HCT116 (cell line): ENCODE measurements at regions not wholly inside any gene's neighbourhood (a gene's known extent, or its start where the extent isn't known, plus 50 kb on each side); places are given as distances from the start of the nearest gene placed in this dataset.

ENCODE experiments used
- ATAC-seq: fragments of 200-7000 bp; cut with Tn5 transposase; 2 replicates; pipeline ENCODE4 v1.9.1; 2020; ENCODE audit warnings: mild to moderate bottlenecking, moderate library complexity
- BruUV-seq: library from RNA; stranded (reverse); fragments of 400-500 nt; replicated peaks from 2 replicates; lab custom pipeline; 2021; lab: Mats Ljungman, UMichigan
- CTCF ChIA-PET: fragments of 300-600 bp; sonication (Branson Sonifier 250); formaldehyde crosslinking; loops from one replicate; lab custom pipeline; 2021; ENCODE audit warnings: antibody characterized with exemption; lab: Charles Lee
- POLR2A ChIA-PET: fragments of 300-600, 350-600 bp; sonication (Branson Sonifier 250); formaldehyde crosslinking; loops from one replicate; lab custom pipeline; 2021; ENCODE audit warnings: antibody characterized with exemption; lab: Charles Lee
- RAD21 ChIA-PET, 2 experiments: fragments of 300-600 bp; sonication (Branson Sonifier 250); formaldehyde crosslinking; loops; one replicate each; lab custom pipeline; 2023; ENCODE audit warnings: low total read pairs in 2 of 2; ENCODE audit not compliant: uncharacterized antibody in 2 of 2, unreplicated experiment in 2 of 2, low non-redundant PET in 1 of 2; lab: Charles Lee
- DNase-seq: peaks from one replicate; pipeline ENCODE4 v3.0.0-alpha.2; 2010; ENCODE audit warnings: low read depth, low spot score
- H2AFZ ChIP-seq: fragments of 200-600 bp; shearing (Covaris generic), sonication (generic); 2 replicates; pipeline ENCODE4 v1.6.1; 2017; ENCODE audit warnings: low read depth, mixed run types, mixed read lengths, antibody characterized with exemption, low read length; ENCODE audit not compliant: poor library complexity, severe bottlenecking
- H3K27ac ChIP-seq: 2 replicates; pipeline ENCODE4 v1.5.1; 2012; ENCODE audit warnings: low read depth, low read length
- H3K27me3 ChIP-seq: fragments of 200-600 bp; sonication (generic); 2 replicates; pipeline ENCODE4 v1.6.1; 2016; ENCODE audit warnings: mixed run types, low read length, mixed read lengths; ENCODE audit not compliant: insufficient read depth
- H3K36me3 ChIP-seq, 2 experiments: fragments of 200-500 bp in 1 of 2; fragments of 200-600 bp in 1 of 2; sonication (Bioruptor generic) in 1 of 2; sonication (generic) in 1 of 2; 2 replicates each; pipeline versions ENCODE4 v1.5.1 to v1.6.1; 2014 to 2016; ENCODE audit warnings: low read length in 2 of 2, inconsistent platforms in 1 of 2, mixed read lengths in 1 of 2, mixed run types in 1 of 2; ENCODE audit not compliant: insufficient read depth in 2 of 2, control insufficient read depth in 1 of 2
- H3K4me1 ChIP-seq, 2 experiments: fragments of 200-600 bp in 1 of 2; sonication (generic) in 1 of 2; 2 replicates each; pipeline versions ENCODE4 v1.5.1 to v1.6.1; 2012 to 2017; ENCODE audit warnings: low read length in 2 of 2, inconsistent platforms in 1 of 2, mild to moderate bottlenecking in 1 of 2, mixed read lengths in 1 of 2, mixed run types in 1 of 2, moderate library complexity in 1 of 2; ENCODE audit not compliant: insufficient read depth in 2 of 2, control insufficient read depth in 1 of 2
- H3K4me2 ChIP-seq: fragments of 200-600 bp; sonication (generic); 2 replicates; pipeline ENCODE4 v1.6.1; 2017; ENCODE audit warnings: mixed run types, low read length, mixed read lengths
- H3K4me3 ChIP-seq, 2 experiments: fragments of 200-600 bp in 1 of 2; sonication (generic) in 1 of 2; replicated peaks in 1 of 2; 2 replicates each; pipeline ENCODE4 v1.5.1; 2011 to 2016; ENCODE audit warnings: low read length in 2 of 2, control low read depth in 1 of 2, low read depth in 1 of 2, mild to moderate bottlenecking in 1 of 2, mixed read lengths in 1 of 2, mixed run types in 1 of 2
- H3K79me2 ChIP-seq: fragments of 200-600 bp; sonication (generic); 2 replicates; pipeline ENCODE4 v1.6.1; 2017; ENCODE audit warnings: mild to moderate bottlenecking, mixed run types, low read length, moderate library complexity, mixed read lengths; ENCODE audit not compliant: insufficient read depth
- H3K9ac ChIP-seq: fragments of 200-600 bp; sonication (generic); 2 replicates; pipeline ENCODE4 v1.6.1; 2016; ENCODE audit warnings: low read length, mixed read lengths
- H3K9me2 ChIP-seq: fragments of 200-600 bp; sonication (generic), shearing (Covaris generic); 2 replicates; pipeline ENCODE4 v1.6.1; 2017; ENCODE audit warnings: mixed run types, mild to moderate bottlenecking, moderate library complexity; ENCODE audit not compliant: insufficient read depth
- H3K9me3 ChIP-seq, 2 experiments: fragments of 200-500 bp in 1 of 2; fragments of 200-600 bp in 1 of 2; sonication (Bioruptor generic) in 1 of 2; sonication (generic) in 1 of 2; 2 replicates each; pipeline ENCODE4 v1.6.1; 2014 to 2017; ENCODE audit warnings: low read length in 2 of 2, mixed read lengths in 2 of 2, inconsistent platforms in 1 of 2, low read depth in 1 of 2, mild to moderate bottlenecking in 1 of 2, mixed run types in 1 of 2, moderate library complexity in 1 of 2; ENCODE audit not compliant: control insufficient read depth in 1 of 2, insufficient read depth in 1 of 2
- H4K20me1 ChIP-seq: fragments of 200-600 bp; sonication (generic), shearing (Covaris generic); 2 replicates; pipeline ENCODE4 v1.6.1; 2017; ENCODE audit warnings: mixed run types, mild to moderate bottlenecking, moderate library complexity; ENCODE audit not compliant: insufficient read depth
- CBX3 ChIP-seq: IDR thresholded peaks from 2 replicates; pipeline ENCODE4 v1.6.1; 2012; ENCODE audit warnings: low read depth
- EGR1 ChIP-seq: IDR thresholded peaks from 2 replicates; pipeline ENCODE4 v1.6.1; 2012; ENCODE audit warnings: low read depth
- ELF1 ChIP-seq: IDR thresholded peaks from 2 replicates; pipeline ENCODE4 v1.6.1; 2012; ENCODE audit warnings: low read depth, borderline replicate concordance
- EZH2 ChIP-seq: fragments of 200-600 bp; sonication (generic); IDR thresholded peaks from 2 replicates; pipeline ENCODE4 v1.6.1; 2017; ENCODE audit warnings: antibody characterized with exemption, mixed run types
- EZH2phosphoT487 ChIP-seq: fragments of 200-600 bp; IDR thresholded peaks from 2 replicates; pipeline ENCODE4 v1.6.1; 2018; ENCODE audit warnings: antibody characterized with exemption, borderline replicate concordance
- FOSL1 ChIP-seq: IDR thresholded peaks from 2 replicates; pipeline ENCODE4 v1.6.1; 2012; ENCODE audit warnings: low read depth
- JUND ChIP-seq: IDR thresholded peaks from 2 replicates; pipeline ENCODE4 v1.6.1; 2012
- POLR2A ChIP-seq: IDR thresholded peaks from 2 replicates; pipeline ENCODE4 v1.7.0; 2011; ENCODE audit warnings: borderline replicate concordance; ENCODE audit not compliant: insufficient read depth, insufficient read length; ENCODE audit errors: extremely low read depth
- POLR2AphosphoS5 ChIP-seq: IDR thresholded peaks from 2 replicates; pipeline ENCODE4 v1.6.1; 2011; ENCODE audit warnings: mild to moderate bottlenecking, low read depth, low read length, moderate library complexity
- RAD21 ChIP-seq: IDR thresholded peaks from 2 replicates; pipeline ENCODE4 v1.6.1; 2012; ENCODE audit warnings: low read depth, mild to moderate bottlenecking
- SIN3A ChIP-seq: IDR thresholded peaks from 2 replicates; pipeline ENCODE4 v1.6.1; 2012; ENCODE audit warnings: low read depth
- SP1 ChIP-seq: IDR thresholded peaks from 2 replicates; pipeline ENCODE4 v1.6.1; 2012; ENCODE audit warnings: low read depth
- SRF ChIP-seq: IDR thresholded peaks from 2 replicates; pipeline ENCODE4 v1.6.1; 2012; ENCODE audit warnings: low read depth
- ZNF274 ChIP-seq: fragments of 200-500 bp; sonication (Bioruptor generic); IDR thresholded peaks from 2 replicates; pipeline ENCODE4 v1.6.1; 2014; ENCODE audit warnings: mild to moderate bottlenecking, low read depth, low read length, inconsistent platforms
- intact Hi-C: fragments of 100-400 bp; cut with micrococcal nuclease; formaldehyde crosslinking; loops from 2 replicates; pipeline ENCODE4 v1.10.0; 2022
- TF ChIP-seq, protein P1 (sequence below): IDR thresholded peaks from 2 replicates; pipeline ENCODE4 v1.6.1; 2012
- TF ChIP-seq, protein P2 (sequence below): IDR thresholded peaks from 2 replicates; pipeline ENCODE4 v1.6.1; 2012
- TF ChIP-seq, protein P3 (sequence below): IDR thresholded peaks from 2 replicates; pipeline ENCODE4 v1.6.1; 2012; ENCODE audit warnings: low read depth
- TF ChIP-seq, protein P4 (sequence below), 3 experiments: fragments of 200-600 bp in 1 of 3; sonication (generic) in 1 of 3; IDR thresholded peaks in 2 of 3; conservative IDR thresholded peaks in 1 of 3; 2 replicates each; pipeline ENCODE4 v1.5.1; 2012 to 2017; ENCODE audit warnings: low read depth in 2 of 3, low read length in 2 of 3, antibody characterized with exemption in 1 of 3, borderline replicate concordance in 1 of 3, control low read depth in 1 of 3, mild to moderate bottlenecking in 1 of 3, mixed read lengths in 1 of 3, mixed run types in 1 of 3, moderate library complexity in 1 of 3; ENCODE audit not compliant: insufficient read depth in 1 of 3

DNA sequence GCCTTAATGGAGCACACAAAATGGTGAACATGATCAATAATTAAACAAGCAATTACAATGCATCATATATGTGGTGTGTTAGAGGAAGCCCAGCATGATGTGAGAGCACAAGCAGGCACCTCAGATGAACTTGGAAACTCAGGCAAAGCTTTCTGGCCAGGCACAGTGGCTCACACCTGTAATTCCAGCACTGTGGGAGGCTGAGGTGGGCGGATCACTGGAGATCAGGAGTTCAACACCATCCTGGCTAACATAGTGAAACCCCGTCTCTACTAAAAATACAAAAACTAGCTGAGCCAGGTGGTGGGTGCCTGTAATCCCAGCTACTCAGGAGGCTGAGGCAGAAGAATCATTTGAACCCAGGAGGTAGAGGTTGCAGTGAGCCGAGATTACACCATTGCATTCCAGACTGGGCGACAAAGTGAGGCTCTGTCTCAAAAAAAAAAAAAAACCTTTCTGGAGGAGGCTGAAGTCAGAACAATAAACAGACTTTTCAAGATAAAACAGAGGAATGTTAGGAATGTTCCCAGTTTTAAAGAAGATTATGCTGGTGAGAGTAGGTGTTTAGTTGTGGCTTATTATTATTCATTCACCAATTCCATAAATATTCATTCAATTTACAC, 159.4 kb downstream of the CEMIP2 start:
- Histone ChIP-seq H3K9me3 (no peaks in the 10 kb centered on the region), H3K4me1 (no peaks in the 10 kb centered on the region), H3K4me2 (no peak overlapping the region), H3K9me2 (no peaks in the 10 kb centered on the region), H3K79me2 (no peaks in the 10 kb centered on the region), H2AFZ (no peak overlapping the region), H3K27me3 (no peaks in the 10 kb centered on the region), H3K27ac (no peak overlapping the region), H4K20me1 (no peaks in the 10 kb centered on the region), H3K9ac (no peak overlapping the region), H3K4me3 (no peak overlapping the region), H3K36me3 (no peaks in the 10 kb centered on the region)
- intact Hi-C loops, result no loop called here
- BruUV-seq, result no TSS peak
- RAD21 ChIA-PET, result no interaction called here
- TF ChIP-seq, protein P1, sequence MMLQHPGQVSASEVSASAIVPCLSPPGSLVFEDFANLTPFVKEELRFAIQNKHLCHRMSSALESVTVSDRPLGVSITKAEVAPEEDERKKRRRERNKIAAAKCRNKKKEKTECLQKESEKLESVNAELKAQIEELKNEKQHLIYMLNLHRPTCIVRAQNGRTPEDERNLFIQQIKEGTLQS, result no peak
- TF ChIP-seq EZH2phosphoT487 (no peak), ZNF274 (no peak)
- TF ChIP-seq, protein P2, sequence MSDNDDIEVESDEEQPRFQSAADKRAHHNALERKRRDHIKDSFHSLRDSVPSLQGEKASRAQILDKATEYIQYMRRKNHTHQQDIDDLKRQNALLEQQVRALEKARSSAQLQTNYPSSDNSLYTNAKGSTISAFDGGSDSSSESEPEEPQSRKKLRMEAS, result no peak
- CTCF ChIA-PET, result no interaction called here
- ATAC-seq (no peak), DNase-seq (no peak)
- POLR2A ChIA-PET, result no interaction called here

DNA sequence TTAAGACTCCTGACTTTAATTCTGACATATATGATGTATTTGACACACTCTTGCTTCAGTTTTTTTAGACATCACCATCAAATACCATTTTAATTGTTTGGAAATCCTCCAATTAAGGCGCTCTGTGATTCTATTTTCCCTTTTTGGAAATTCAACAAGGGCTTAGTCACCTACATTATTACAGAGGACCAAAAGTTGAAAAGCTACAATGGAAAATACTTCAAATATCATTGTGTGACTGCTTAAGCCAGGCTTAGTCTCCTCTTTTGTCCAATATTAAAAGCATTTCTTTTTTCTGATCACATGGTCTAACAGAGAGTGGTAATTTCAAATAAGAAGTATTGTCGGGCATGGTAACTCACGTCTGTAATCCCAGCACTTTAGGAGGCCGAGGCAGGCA, 160.3 kb downstream of the CEMIP2 start:
- POLR2A ChIA-PET, result no interaction called here
- H3K4me1 ChIP-seq, result no peaks in the 10 kb centered on the region
- no peaks in the 10 kb centered on the region for H3K9me3 ChIP-seq
- no peaks in the 10 kb centered on the region for H3K27me3 ChIP-seq
- DNase-seq (no peak), ATAC-seq (no peak)
- RAD21 ChIA-PET, result no interaction called here
- H3K79me2 ChIP-seq, result no peaks in the 10 kb centered on the region
- no peak overlapping the region for H3K9ac ChIP-seq
- H4K20me1 ChIP-seq, result no peaks in the 10 kb centered on the region
- no peaks in the 10 kb centered on the region for H3K9me2 ChIP-seq
- H3K36me3 ChIP-seq, result no peaks in the 10 kb centered on the region
- H3K4me2 ChIP-seq, result no peak overlapping the region
- no peak overlapping the region for H2AFZ ChIP-seq
- H3K27ac ChIP-seq, result no peak overlapping the region
- CTCF ChIA-PET, result no interaction called here
- no peak overlapping the region for H3K4me3 ChIP-seq
- BruUV-seq, result no TSS peak
- intact Hi-C loops, result no loop called here
- no peak for TF ChIP-seq RAD21
- no peak for TF ChIP-seq FOSL1
- no peak for TF ChIP-seq EGR1
- TF ChIP-seq, protein P3, sequence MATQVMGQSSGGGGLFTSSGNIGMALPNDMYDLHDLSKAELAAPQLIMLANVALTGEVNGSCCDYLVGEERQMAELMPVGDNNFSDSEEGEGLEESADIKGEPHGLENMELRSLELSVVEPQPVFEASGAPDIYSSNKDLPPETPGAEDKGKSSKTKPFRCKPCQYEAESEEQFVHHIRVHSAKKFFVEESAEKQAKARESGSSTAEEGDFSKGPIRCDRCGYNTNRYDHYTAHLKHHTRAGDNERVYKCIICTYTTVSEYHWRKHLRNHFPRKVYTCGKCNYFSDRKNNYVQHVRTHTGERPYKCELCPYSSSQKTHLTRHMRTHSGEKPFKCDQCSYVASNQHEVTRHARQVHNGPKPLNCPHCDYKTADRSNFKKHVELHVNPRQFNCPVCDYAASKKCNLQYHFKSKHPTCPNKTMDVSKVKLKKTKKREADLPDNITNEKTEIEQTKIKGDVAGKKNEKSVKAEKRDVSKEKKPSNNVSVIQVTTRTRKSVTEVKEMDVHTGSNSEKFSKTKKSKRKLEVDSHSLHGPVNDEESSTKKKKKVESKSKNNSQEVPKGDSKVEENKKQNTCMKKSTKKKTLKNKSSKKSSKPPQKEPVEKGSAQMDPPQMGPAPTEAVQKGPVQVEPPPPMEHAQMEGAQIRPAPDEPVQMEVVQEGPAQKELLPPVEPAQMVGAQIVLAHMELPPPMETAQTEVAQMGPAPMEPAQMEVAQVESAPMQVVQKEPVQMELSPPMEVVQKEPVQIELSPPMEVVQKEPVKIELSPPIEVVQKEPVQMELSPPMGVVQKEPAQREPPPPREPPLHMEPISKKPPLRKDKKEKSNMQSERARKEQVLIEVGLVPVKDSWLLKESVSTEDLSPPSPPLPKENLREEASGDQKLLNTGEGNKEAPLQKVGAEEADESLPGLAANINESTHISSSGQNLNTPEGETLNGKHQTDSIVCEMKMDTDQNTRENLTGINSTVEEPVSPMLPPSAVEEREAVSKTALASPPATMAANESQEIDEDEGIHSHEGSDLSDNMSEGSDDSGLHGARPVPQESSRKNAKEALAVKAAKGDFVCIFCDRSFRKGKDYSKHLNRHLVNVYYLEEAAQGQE, result no peak
- TF ChIP-seq SP1, result no peak
- TF ChIP-seq SIN3A, result no peak
- TF ChIP-seq, protein P4, sequence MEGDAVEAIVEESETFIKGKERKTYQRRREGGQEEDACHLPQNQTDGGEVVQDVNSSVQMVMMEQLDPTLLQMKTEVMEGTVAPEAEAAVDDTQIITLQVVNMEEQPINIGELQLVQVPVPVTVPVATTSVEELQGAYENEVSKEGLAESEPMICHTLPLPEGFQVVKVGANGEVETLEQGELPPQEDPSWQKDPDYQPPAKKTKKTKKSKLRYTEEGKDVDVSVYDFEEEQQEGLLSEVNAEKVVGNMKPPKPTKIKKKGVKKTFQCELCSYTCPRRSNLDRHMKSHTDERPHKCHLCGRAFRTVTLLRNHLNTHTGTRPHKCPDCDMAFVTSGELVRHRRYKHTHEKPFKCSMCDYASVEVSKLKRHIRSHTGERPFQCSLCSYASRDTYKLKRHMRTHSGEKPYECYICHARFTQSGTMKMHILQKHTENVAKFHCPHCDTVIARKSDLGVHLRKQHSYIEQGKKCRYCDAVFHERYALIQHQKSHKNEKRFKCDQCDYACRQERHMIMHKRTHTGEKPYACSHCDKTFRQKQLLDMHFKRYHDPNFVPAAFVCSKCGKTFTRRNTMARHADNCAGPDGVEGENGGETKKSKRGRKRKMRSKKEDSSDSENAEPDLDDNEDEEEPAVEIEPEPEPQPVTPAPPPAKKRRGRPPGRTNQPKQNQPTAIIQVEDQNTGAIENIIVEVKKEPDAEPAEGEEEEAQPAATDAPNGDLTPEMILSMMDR (IDR thresholded peaks at IDR 0.05 in 2 of 3, conservative IDR thresholded peaks at IDR 0.05 in 1 of 3; ENCODE audit: borderline replicate concordance in 1 of 3, insufficient read depth in 1 of 3, low read depth in 2 of 3, low read length in 2 of 3), result no peak
- TF ChIP-seq POLR2A, result no peak
- TF ChIP-seq JUND, result no peak
- no peak for TF ChIP-seq EZH2
- no peak for TF ChIP-seq CBX3
- TF ChIP-seq POLR2AphosphoS5, result no peak
- no peak for TF ChIP-seq ELF1
- no peak for TF ChIP-seq SRF
